H1 (cell line): ENCODE measurements at regions not wholly inside any gene's neighbourhood (a gene's known extent, or its start where the extent isn't known, plus 50 kb on each side); places are given as distances from the start of the nearest gene placed in this dataset.

Experiments used
- CTCF ChIA-PET: fragments of 300-600 bp; sonication (Branson Sonifier 250); formaldehyde crosslinking; loops from one replicate; lab custom pipeline; 2021; ENCODE audit not compliant: partially characterized antibody; lab: Charles Lee
- POLR2A ChIA-PET: fragments of 300-600 bp; sonication (Branson Sonifier 250); formaldehyde crosslinking; loops from one replicate; lab custom pipeline; 2021; ENCODE audit warnings: inconsistent platforms; ENCODE audit not compliant: partially characterized antibody; lab: Charles Lee
- DNase-seq, 2 experiments: peaks; one replicate each; pipeline versions ENCODE4 v3.0.0 to v3.0.0-alpha.2; 2010 to 2022; ENCODE audit warnings: low spot score in 2 of 2, low read depth in 1 of 2, mixed read lengths in 1 of 2
- FAIRE-seq: peaks from 2 replicates; lab custom pipeline; 2011; peaks lifted over from hg19 to GRCh38; lab: Jason Lieb, UNC
- H2AFZ ChIP-seq: 2 replicates; pipeline ENCODE4 v1.8.1; 2012; ENCODE audit warnings: low read length, inconsistent platforms
- H2AK5ac ChIP-seq: 2 replicates; pipeline ENCODE4 v1.6.1; 2013; ENCODE audit warnings: low read depth, low read length
- H2BK120ac ChIP-seq: replicated peaks from 2 replicates; pipeline ENCODE3; 2013; ENCODE audit warnings: low read depth, low read length, inconsistent platforms
- H2BK12ac ChIP-seq: 2 replicates; pipeline ENCODE4 v1.6.1; 2013; ENCODE audit warnings: low read depth, low read length
- H2BK15ac ChIP-seq: 2 replicates; pipeline ENCODE4 v1.6.1; 2013; ENCODE audit warnings: low read length
- H2BK20ac ChIP-seq: 2 replicates; pipeline ENCODE4 v1.6.1; 2013; ENCODE audit warnings: low read length
- H2BK5ac ChIP-seq: 2 replicates; pipeline ENCODE4 v1.6.1; 2013; ENCODE audit warnings: low read depth, low read length
- H3K14ac ChIP-seq: 2 replicates; pipeline ENCODE4 v1.6.1; 2013; ENCODE audit warnings: inconsistent platforms; ENCODE audit not compliant: insufficient read length
- H3K18ac ChIP-seq: 2 replicates; pipeline ENCODE4 v1.6.1; 2013; ENCODE audit warnings: low read length; ENCODE audit errors: extremely low read depth
- H3K23ac ChIP-seq: 2 replicates; pipeline ENCODE4 v1.6.1; 2013; ENCODE audit warnings: inconsistent platforms; ENCODE audit not compliant: insufficient read length
- H3K23me2 ChIP-seq: 2 replicates; pipeline ENCODE4 v1.6.1; 2013; ENCODE audit warnings: low read depth, low read length
- H3K27ac ChIP-seq: 2 replicates; pipeline ENCODE4 v1.6.1; 2011; ENCODE audit warnings: low read depth, low read length, inconsistent platforms
- H3K27me3 ChIP-seq, 4 experiments: replicated peaks in 1 of 4; 1 replicate in 1 of 4; 2 replicates in 3 of 4; pipeline versions ENCODE4 v1.6.1 to v1.8.1; 2011 to 2013; ENCODE audit warnings: low read length in 3 of 4, mild to moderate bottlenecking in 3 of 4, inconsistent platforms in 2 of 4, mixed read lengths in 2 of 4, moderate library complexity in 1 of 4; ENCODE audit not compliant: control insufficient read depth in 3 of 4, insufficient read depth in 3 of 4; ENCODE audit errors: extremely low read depth in 1 of 4
- H3K36me3 ChIP-seq, 4 experiments: 2 replicates each; pipeline versions ENCODE4 v1.6.1 to v1.8.1; 2011 to 2013; ENCODE audit warnings: mild to moderate bottlenecking in 4 of 4, low read length in 3 of 4, moderate library complexity in 2 of 4, control low read depth in 1 of 4, inconsistent platforms in 1 of 4; ENCODE audit not compliant: insufficient read depth in 4 of 4, control insufficient read depth in 2 of 4
- H3K4ac ChIP-seq: replicated peaks from 2 replicates; pipeline ENCODE3; 2013; ENCODE audit warnings: low read length, low read depth, mixed read lengths, inconsistent platforms; ENCODE audit not compliant: insufficient read length
- H3K4me1 ChIP-seq, 4 experiments: replicated peaks in 1 of 4; 1 replicate in 1 of 4; 2 replicates in 3 of 4; pipeline versions ENCODE4 v1.6.1 to v1.8.1; 2011 to 2013; ENCODE audit warnings: low read length in 3 of 4, inconsistent platforms in 2 of 4, mixed read lengths in 1 of 4; ENCODE audit not compliant: insufficient read depth in 4 of 4, control insufficient read depth in 3 of 4
- H3K4me2 ChIP-seq, 2 experiments: 2 replicates each; pipeline versions ENCODE4 v1.6.1 to v1.8.1; 2011 to 2013; ENCODE audit warnings: low read depth in 2 of 2, low read length in 2 of 2, control low read depth in 1 of 2, inconsistent platforms in 1 of 2, mild to moderate bottlenecking in 1 of 2; ENCODE audit not compliant: insufficient read depth in 1 of 2
- H3K4me3 ChIP-seq, 4 experiments: fragments of 200-600, 300-600 bp in 1 of 4; sonication (generic), shearing (Covaris generic), sonication (Bioruptor Twin) in 1 of 4; 2 replicates each; pipeline versions ENCODE4 v1.5.1 to v1.8.1; 2011 to 2016; ENCODE audit warnings: low read length in 4 of 4, low read depth in 3 of 4, control low read depth in 2 of 4, inconsistent platforms in 2 of 4, mild to moderate bottlenecking in 2 of 4, mixed read lengths in 1 of 4, moderate library complexity in 1 of 4; ENCODE audit not compliant: insufficient read depth in 2 of 4; ENCODE audit errors: extremely low read depth in 1 of 4
- H3K56ac ChIP-seq: replicated peaks from 2 replicates; pipeline ENCODE3; 2013; ENCODE audit warnings: low read depth, mild to moderate bottlenecking, mixed read lengths, low read length, inconsistent platforms; ENCODE audit not compliant: insufficient read length
- H3K79me1 ChIP-seq: 2 replicates; pipeline ENCODE4 v1.6.1; 2013; ENCODE audit warnings: low read depth, low read length, control low read depth
- H3K79me2 ChIP-seq, 2 experiments: 2 replicates each; pipeline versions ENCODE4 v1.6.1 to v1.8.1; 2012 to 2013; ENCODE audit warnings: low read length in 2 of 2, mild to moderate bottlenecking in 2 of 2, inconsistent platforms in 1 of 2; ENCODE audit not compliant: insufficient read depth in 2 of 2, control insufficient read depth in 1 of 2
- H3K9ac ChIP-seq, 4 experiments: replicated peaks in 1 of 4; 1 replicate in 1 of 4; 2 replicates in 3 of 4; pipeline versions ENCODE4 v1.6.1 to v1.8.1; 2011 to 2013; ENCODE audit warnings: low read depth in 3 of 4, low read length in 3 of 4, control low read depth in 2 of 4, mild to moderate bottlenecking in 2 of 4, moderate library complexity in 2 of 4, inconsistent platforms in 1 of 4; ENCODE audit errors: extremely low read depth in 1 of 4
- H3K9me3 ChIP-seq, 2 experiments: 2 replicates each; pipeline versions ENCODE4 v1.6.1 to v1.8.1; 2012 to 2013; ENCODE audit warnings: mild to moderate bottlenecking in 2 of 2, moderate library complexity in 2 of 2, control low read depth in 1 of 2, inconsistent platforms in 1 of 2, low read depth in 1 of 2, low read length in 1 of 2, mixed read lengths in 1 of 2; ENCODE audit not compliant: insufficient read depth in 2 of 2
- H4K20me1 ChIP-seq, 2 experiments: replicated peaks in 1 of 2; 2 replicates each; pipeline versions ENCODE3 to v1.8.1; 2011 to 2013; ENCODE audit warnings: inconsistent platforms in 2 of 2, low read length in 2 of 2, mild to moderate bottlenecking in 1 of 2; ENCODE audit not compliant: insufficient read depth in 2 of 2, control insufficient read depth in 1 of 2
- H4K5ac ChIP-seq: 2 replicates; pipeline ENCODE4 v1.6.1; 2013; ENCODE audit warnings: low read length, low read depth, mixed read lengths, inconsistent platforms; ENCODE audit not compliant: insufficient read length
- H4K8ac ChIP-seq: 2 replicates; pipeline ENCODE4 v1.8.0; 2013; ENCODE audit warnings: mild to moderate bottlenecking, moderate library complexity, low read length, inconsistent platforms; ENCODE audit not compliant: insufficient read depth; ENCODE audit errors: extremely low read depth
- H4K91ac ChIP-seq: replicated peaks from 2 replicates; pipeline ENCODE3; 2013; ENCODE audit warnings: low read length, mixed read lengths, inconsistent platforms; ENCODE audit not compliant: insufficient read length
- CREB1 ChIP-seq: IDR thresholded peaks from 2 replicates; pipeline ENCODE4 v1.6.1; 2012; ENCODE audit warnings: inconsistent platforms
- CTCF ChIP-seq, 3 experiments: IDR thresholded peaks; 1 replicate in 2 of 3; 2 replicates in 1 of 3; pipeline versions ENCODE4 v1.5.1 to v1.6.1; 2011; ENCODE audit warnings: low read length in 3 of 3, mild to moderate bottlenecking in 3 of 3, inconsistent platforms in 2 of 3, low read depth in 1 of 3, moderate library complexity in 1 of 3; ENCODE audit not compliant: insufficient read depth in 1 of 3; ENCODE audit errors: control extremely low read depth in 1 of 3
- HDAC2 ChIP-seq, 2 experiments: fragments of 300-600 bp in 1 of 2; sonication (generic) in 1 of 2; IDR thresholded peaks; 2 replicates each; pipeline ENCODE4 v1.6.1; 2011 to 2012; ENCODE audit warnings: low read depth in 2 of 2, low read length in 2 of 2, mild to moderate bottlenecking in 2 of 2, moderate library complexity in 2 of 2, borderline replicate concordance in 1 of 2, inconsistent platforms in 1 of 2
- KDM1A ChIP-seq: fragments of 200-600, 300-600 bp; sonication (generic); IDR thresholded peaks from 2 replicates; pipeline ENCODE4 v1.7.1; 2016; ENCODE audit warnings: mild to moderate bottlenecking, low read length, borderline replicate concordance
- RAD21 ChIP-seq, 2 experiments: IDR thresholded peaks in 1 of 2; conservative IDR thresholded peaks in 1 of 2; 2 replicates each; pipeline ENCODE4 v1.6.1; 2011; ENCODE audit warnings: low read depth in 2 of 2, low read length in 2 of 2, improper control_type of control experiment in 1 of 2, inconsistent platforms in 1 of 2, mild to moderate bottlenecking in 1 of 2, moderate library complexity in 1 of 2
- SAP30 ChIP-seq: fragments of 300-600 bp; sonication (generic); IDR thresholded peaks from 2 replicates; pipeline ENCODE4 v1.7.1; 2012; ENCODE audit warnings: low read length, moderate library complexity, mild to moderate bottlenecking, inconsistent platforms; ENCODE audit not compliant: insufficient read depth, insufficient replicate concordance
- SIRT6 ChIP-seq: IDR thresholded peaks from one replicate; pipeline ENCODE4 v1.7.1; 2012; ENCODE audit warnings: low read length, inconsistent platforms
- SP2 ChIP-seq: IDR thresholded peaks from 2 replicates; pipeline ENCODE4 v1.6.1; 2012; ENCODE audit warnings: mild to moderate bottlenecking, low read length, inconsistent platforms
- TEAD4 ChIP-seq: IDR thresholded peaks from 2 replicates; pipeline ENCODE4 v1.6.1; 2012; ENCODE audit warnings: low read depth, low read length, inconsistent platforms, mixed read lengths
- WGBS, 2 experiments: shearing (Covaris generic) in 1 of 2; methylation state at CpG; one replicate each; pipeline versions ENCODE4 v1.1.6 to v1.1.7; 2013 to 2015; ENCODE audit warnings: low lambda C conversion rate in 2 of 2, mixed read lengths in 2 of 2, inconsistent platforms in 1 of 2, low coverage in 1 of 2, missing lambda C conversion rate in 1 of 2; ENCODE audit not compliant: insufficient replicate concordance in 2 of 2, insufficient coverage in 1 of 2, insufficient read length in 1 of 2; ENCODE audit errors: extremely low coverage in 1 of 2, missing lambda C conversion rate in 1 of 2; 5-methylcytosine and 5-hydroxymethylcytosine counted together

GRCh38 chrX:39730662-39731329 is 367.0 kb downstream of the BCOR start:
- Histone ChIP-seq H3K4me2 (peak overlapping the region; percentile 3 to 33; a peak in 1 of 4 replicates), H3K4me3 (peak overlapping the region in 1 of 4 experiments; percentile 37; a peak in 1 of 8 replicates), H3K23ac (no peak overlapping the region), H3K9me3 (no peaks in the 10 kb centered on the region), H2AK5ac (no peak overlapping the region), H4K8ac (no peak overlapping the region; the same call in 1 of the 2 replicates), H3K79me1 (no peaks in the 10 kb centered on the region), H4K5ac (no peak overlapping the region), H3K79me2 (no peaks in the 10 kb centered on the region), H3K9ac (no peak overlapping the region), H3K27me3 (no peaks in the 10 kb centered on the region), H3K18ac (peak overlapping the region; percentile 36; the same call in 1 of the 2 replicates), H4K20me1 (no peaks in the 10 kb centered on the region), H3K14ac (no peak overlapping the region), H2BK15ac (no peak overlapping the region), H3K23me2 (peaks cover 2% of the 10 kb centered on the region; the same call in 1 of the 2 replicates), H2BK12ac (peak overlapping the region; percentile 14; the same call in 1 of the 2 replicates), H2BK120ac (no peak overlapping the region), H3K56ac (no peak overlapping the region), H2BK5ac (peak overlapping the region; percentile 52; the same call in 1 of the 2 replicates), H3K36me3 (no peaks in the 10 kb centered on the region), H3K4ac (no peak overlapping the region), H2AFZ (no peak overlapping the region), H3K27ac (no peak overlapping the region), H4K91ac (no peak overlapping the region), H2BK20ac (no peak overlapping the region), H3K4me1 (peaks cover 0 to 16% (median 12%) of the 10 kb centered on the region in 4 experiments; a peak in 4 of 7 replicates)
- POLR2A ChIA-PET = interaction anchor here (0.5 to 0.9 kb wide), 2 partner anchors 35 to 67 kb away, joined by 3 read pairs; no protein-coding TSS in a partner anchor
- DNase-seq (peak; percentile 60), FAIRE-seq (no peak)
- 31% methylated on average over 15 of the region's 19 CpGs; no CpG with 5 or more reads in 1 of the 2 experiments for WGBS, 2 experiments
- CTCF ChIA-PET = interaction anchor here (0.7 to 2.3 kb wide), 7 partner anchors 77 to 329 kb away, joined by 3 to 11 read pairs (median 3); no protein-coding TSS in a partner anchor
- no peak for TF ChIP-seq SIRT6
- TF ChIP-seq SP2 = no peak
- no peak for TF ChIP-seq CREB1
- peak; percentile 65 to 79 for TF ChIP-seq RAD21 (IDR thresholded peaks at IDR 0.05 in 1 of 2, conservative IDR thresholded peaks at IDR 0.05 in 1 of 2; ENCODE audit: low read depth in 2 of 2, low read length in 2 of 2)
- TF ChIP-seq CTCF (IDR thresholded peaks at IDR 0.05; ENCODE audit: control extremely low read depth in 1 of 3, insufficient read depth in 1 of 3, low read depth in 1 of 3, low read length in 3 of 3) = peak; percentile 42 to 54 (median 53)
- TF ChIP-seq SAP30 = no peak
- TF ChIP-seq KDM1A = peak; percentile 92
- TF ChIP-seq HDAC2 (IDR thresholded peaks at IDR 0.05; ENCODE audit: borderline replicate concordance in 1 of 2, low read depth in 2 of 2, low read length in 2 of 2) = 0 out of 4 replicates have a peak, but pooled peaks of 1 of the 2 experiments have one; percentile 45
- TF ChIP-seq TEAD4 = peak; percentile 42; the same call in 1 of the 2 replicates
